ENCODE measurements at regions not wholly inside any gene's neighbourhood (a gene's known extent, or its start where the extent isn't known, plus 50 kb on each side); places are given as distances from the start of the nearest gene placed in this dataset.

- WGBS, result 61% methylated on average over 1 of the region's 1 CpG
- Histone ChIP-seq H3K9me3 (ENCODE audit: control insufficient read depth in 4 of 4, low read length in 3 of 4) (no peaks in the 10 kb centered on the region), H3K27ac (ENCODE audit: low read depth in 1 of 2, low read length in 2 of 2) (no peak overlapping the region), H3K36me3 (ENCODE audit: control insufficient read depth in 4 of 4, insufficient read depth in 3 of 4, low read depth in 1 of 4, low read length in 3 of 4) (no peaks in the 10 kb centered on the region), H3K4me3 (ENCODE audit: low read depth in 1 of 3, low read length in 3 of 3) (no peak overlapping the region), H3K9ac (ENCODE audit: low read depth in 1 of 2, low read length in 2 of 2) (no peak overlapping the region), H3K27me3 (ENCODE audit: control insufficient read depth in 4 of 4, insufficient read depth in 4 of 4, low read length in 3 of 4) (no peaks in the 10 kb centered on the region), H3K4me1 (ENCODE audit: control insufficient read depth in 4 of 4, insufficient read depth in 4 of 4, low read length in 3 of 4) (no peaks in the 10 kb centered on the region)
- DNase-seq (ENCODE audit: low spot score), result no peak
- no peak for TF ChIP-seq CTCF (IDR thresholded peaks at IDR 0.05; ENCODE audit: low read depth, low read length, missing input control)
- TF ChIP-seq RXRA (IDR thresholded peaks at IDR 0.05), result no peak
- no peak for TF ChIP-seq GABPA (IDR thresholded peaks at IDR 0.05 in 1 of 2, conservative IDR thresholded peaks at IDR 0.05 in 1 of 2)
- TF ChIP-seq FOXA1 (IDR thresholded peaks at IDR 0.05), result no peak
- TF ChIP-seq TAF1 (conservative IDR thresholded peaks at IDR 0.05), result no peak
- TF ChIP-seq REST (IDR thresholded peaks at IDR 0.05), result no peak
- TF ChIP-seq EGR1 (IDR thresholded peaks at IDR 0.05; ENCODE audit: low read depth in 2 of 2), result no peak
These were observed 1043.6 kb downstream of the DIPK2A start for GRCh38 chr3:145015253-145015652.

- no peaks in the 10 kb centered on the region for H3K9me3 ChIP-seq (ENCODE audit: control insufficient read depth in 4 of 4, low read length in 3 of 4)
- no peak overlapping the region for H3K27ac ChIP-seq (ENCODE audit: low read depth in 1 of 2, low read length in 2 of 2)
- TF ChIP-seq HNF4G (IDR thresholded peaks at IDR 0.05) (no peak), RXRA (IDR thresholded peaks at IDR 0.05) (no peak), CTCF (IDR thresholded peaks at IDR 0.05; ENCODE audit: low read depth, low read length, missing input control) (no peak), JUND (IDR thresholded peaks at IDR 0.05) (no peak), FOXA2 (IDR thresholded peaks at IDR 0.05) (no peak)
- no peaks in the 10 kb centered on the region for H3K4me1 ChIP-seq (ENCODE audit: control insufficient read depth in 4 of 4, insufficient read depth in 4 of 4, low read length in 3 of 4)
- no peak overlapping the region for H3K9ac ChIP-seq (ENCODE audit: low read depth in 1 of 2, low read length in 2 of 2)
- H3K36me3 ChIP-seq (ENCODE audit: control insufficient read depth in 4 of 4, insufficient read depth in 3 of 4, low read depth in 1 of 4, low read length in 3 of 4), result no peaks in the 10 kb centered on the region
- H3K4me3 ChIP-seq (ENCODE audit: low read depth in 1 of 3, low read length in 3 of 3), result no peak overlapping the region
- WGBS, result 36% methylated on average over 1 of the region's 1 CpG
- H3K27me3 ChIP-seq (ENCODE audit: control insufficient read depth in 4 of 4, insufficient read depth in 4 of 4, low read length in 3 of 4), result no peaks in the 10 kb centered on the region
- no peak for DNase-seq (ENCODE audit: low spot score)
These were observed 1046.3 kb downstream of the DIPK2A start for GRCh38 chr3:145017959-145018358.

GRCh38 chr3:145022447-145022846, 1050.8 kb downstream of the DIPK2A start:
- 65% methylated on average over 2 of the region's 2 CpGs for WGBS
- no peaks in the 10 kb centered on the region for H3K27me3 ChIP-seq (ENCODE audit: control insufficient read depth in 4 of 4, insufficient read depth in 4 of 4, low read length in 3 of 4)
- TF ChIP-seq RAD21 (IDR thresholded peaks at IDR 0.05), result no peak
- no peak for TF ChIP-seq FOXA1 (IDR thresholded peaks at IDR 0.05)
- no peak for TF ChIP-seq TAF1 (conservative IDR thresholded peaks at IDR 0.05)
- TF ChIP-seq EGR1 (IDR thresholded peaks at IDR 0.05; ENCODE audit: low read depth in 2 of 2), result no peak
- no peak for TF ChIP-seq SP1 (IDR thresholded peaks at IDR 0.05)
- no peak for TF ChIP-seq HNF4G (IDR thresholded peaks at IDR 0.05)
- TF ChIP-seq CTCF (IDR thresholded peaks at IDR 0.05; ENCODE audit: low read depth, low read length, missing input control), result no peak
- TF ChIP-seq HNF4A (conservative IDR thresholded peaks at IDR 0.05), result no peak
- no peak for TF ChIP-seq MAX (IDR thresholded peaks at IDR 0.05)

More at GRCh38 chr3:145022447-145022846, 1050.8 kb downstream of the DIPK2A start:
- H3K4me3 ChIP-seq (ENCODE audit: low read depth in 1 of 3, low read length in 3 of 3), result no peak overlapping the region
- H3K27ac ChIP-seq (ENCODE audit: low read depth in 1 of 2, low read length in 2 of 2), result no peak overlapping the region
- no peak overlapping the region for H3K9ac ChIP-seq (ENCODE audit: low read depth in 1 of 2, low read length in 2 of 2)
- no peak for DNase-seq (ENCODE audit: low spot score)
- H3K36me3 ChIP-seq (ENCODE audit: control insufficient read depth in 4 of 4, insufficient read depth in 3 of 4, low read depth in 1 of 4, low read length in 3 of 4), result no peaks in the 10 kb centered on the region
- no peaks in the 10 kb centered on the region for H3K9me3 ChIP-seq (ENCODE audit: control insufficient read depth in 4 of 4, low read length in 3 of 4)
- no peaks in the 10 kb centered on the region for H3K4me1 ChIP-seq (ENCODE audit: control insufficient read depth in 4 of 4, insufficient read depth in 4 of 4, low read length in 3 of 4)
